ENCODE measurements at regions not wholly inside any gene's neighbourhood (a gene's known extent, or its start where the extent isn't known, plus 50 kb on each side); places are given as distances from the start of the nearest gene placed in this dataset.
"Not testable (repeated sequence)": the region's sequence is repeated elsewhere in the genome, so short reads cannot be mapped to it uniquely, and the experiment has no call there.

GRCh38 chr9:103574056-103574455 is 520.1 kb upstream of the SMC2 start:
- no peaks in the 10 kb centered on the region for H3K4me1 Mint-ChIP-seq (ENCODE audit: low read depth, unreplicated experiment)
- no peak overlapping the region for H3K4me3 Mint-ChIP-seq (ENCODE audit: unreplicated experiment)
- H3K27me3 ChIP-seq (replicated peaks; ENCODE audit: control insufficient read depth, insufficient read depth, low read length) = no peaks in the 10 kb centered on the region
- intact Hi-C loops (cut with micrococcal nuclease; ENCODE audit: unreplicated experiment) = no loop called here
- no TSS peak for BruUV-seq (replicated peaks)
- no peaks in the 10 kb centered on the region for H3K36me3 Mint-ChIP-seq (ENCODE audit: insufficient read depth, unreplicated experiment)
- H3K9me3 ChIP-seq = no peaks in the 10 kb centered on the region; the same call in 1 of the 2 replicates
- no peak for DNase-seq
- CTCF ChIA-PET = no interaction called here
- H3K36me3 ChIP-seq (ENCODE audit: control insufficient read depth, insufficient read depth, low read length) = no peaks in the 10 kb centered on the region
- no peaks in the 10 kb centered on the region for H3K27me3 Mint-ChIP-seq (ENCODE audit: insufficient read depth, unreplicated experiment)
- peaks cover 22% of the 10 kb centered on the region for H3K9me3 Mint-ChIP-seq (ENCODE audit: unreplicated experiment)
- POLR2A ChIA-PET = no interaction called here
- H3K4me3 ChIP-seq (ENCODE audit: low read depth, low read length) = no peak overlapping the region
- no peak for TF ChIP-seq CTCF (IDR thresholded peaks at IDR 0.05; ENCODE audit: insufficient read depth in 1 of 2, low read depth in 1 of 2, low read length in 1 of 2, severe bottlenecking in 1 of 2, unreplicated experiment in 1 of 2)
- H3K4me1 ChIP-seq = no peaks in the 10 kb centered on the region
- H3K27ac Mint-ChIP-seq (ENCODE audit: unreplicated experiment) = no peak overlapping the region

- Mint-ChIP-seq H3K4me3 (ENCODE audit: unreplicated experiment) (no peak overlapping the region), H3K9me3 (ENCODE audit: unreplicated experiment) (peaks cover 26% of the 10 kb centered on the region), H3K27me3 (ENCODE audit: insufficient read depth, unreplicated experiment) (no peaks in the 10 kb centered on the region), H3K36me3 (ENCODE audit: insufficient read depth, unreplicated experiment) (no peaks in the 10 kb centered on the region), H3K4me1 (ENCODE audit: low read depth, unreplicated experiment) (no peaks in the 10 kb centered on the region), H3K27ac (ENCODE audit: unreplicated experiment) (no peak overlapping the region)
- DNase-seq = no peak
- POLR2A ChIA-PET = no interaction called here
- no peak for TF ChIP-seq CTCF (IDR thresholded peaks at IDR 0.05; ENCODE audit: insufficient read depth in 1 of 2, low read depth in 1 of 2, low read length in 1 of 2, severe bottlenecking in 1 of 2, unreplicated experiment in 1 of 2)
- CTCF ChIA-PET = no interaction called here
- no peaks in the 10 kb centered on the region for H3K27me3 ChIP-seq (replicated peaks; ENCODE audit: control insufficient read depth, insufficient read depth, low read length)
- no peak overlapping the region for H3K4me3 ChIP-seq (ENCODE audit: low read depth, low read length)
- no TSS peak for BruUV-seq (replicated peaks)
- intact Hi-C loops (cut with micrococcal nuclease; ENCODE audit: unreplicated experiment) = no loop called here
- H3K4me1 ChIP-seq = no peaks in the 10 kb centered on the region
- H3K9me3 ChIP-seq = no peaks in the 10 kb centered on the region
- no peaks in the 10 kb centered on the region for H3K36me3 ChIP-seq (ENCODE audit: control insufficient read depth, insufficient read depth, low read length)
Measured at GRCh38 chr9:103586721-103587120, 507.4 kb upstream of the SMC2 start.

GRCh38 chr9:103601287-103601686 is 492.8 kb upstream of the SMC2 start:
- no peaks in the 10 kb centered on the region for H3K4me1 ChIP-seq
- intact Hi-C loops (cut with micrococcal nuclease; ENCODE audit: unreplicated experiment) = no loop called here
- no peaks in the 10 kb centered on the region for H3K4me1 Mint-ChIP-seq (ENCODE audit: low read depth, unreplicated experiment)
- no peaks in the 10 kb centered on the region for H3K27me3 ChIP-seq (replicated peaks; ENCODE audit: control insufficient read depth, insufficient read depth, low read length)
- no peaks in the 10 kb centered on the region for H3K36me3 Mint-ChIP-seq (ENCODE audit: insufficient read depth, unreplicated experiment)
- no peak overlapping the region for H3K4me3 ChIP-seq (ENCODE audit: low read depth, low read length)
- ChIA-PET CTCF (no interaction called here), POLR2A (no interaction called here)
- H3K27ac Mint-ChIP-seq (ENCODE audit: unreplicated experiment) = no peak overlapping the region
- no peak overlapping the region for H3K4me3 Mint-ChIP-seq (ENCODE audit: unreplicated experiment)
- H3K27me3 Mint-ChIP-seq (ENCODE audit: insufficient read depth, unreplicated experiment) = no peaks in the 10 kb centered on the region
- H3K9me3 ChIP-seq = peaks cover 9% of the 10 kb centered on the region; the same call in 1 of the 2 replicates
- TF ChIP-seq CTCF (IDR thresholded peaks at IDR 0.05; ENCODE audit: insufficient read depth in 1 of 2, low read depth in 1 of 2, low read length in 1 of 2, severe bottlenecking in 1 of 2, unreplicated experiment in 1 of 2) = no peak
- peaks cover 33% of the 10 kb centered on the region for H3K9me3 Mint-ChIP-seq (ENCODE audit: unreplicated experiment)
- no peaks in the 10 kb centered on the region for H3K36me3 ChIP-seq (ENCODE audit: control insufficient read depth, insufficient read depth, low read length)
- DNase-seq = no peak
- BruUV-seq (replicated peaks) = no TSS peak

- not testable (repeated sequence) for H3K36me3 Mint-ChIP-seq (ENCODE audit: insufficient read depth, unreplicated experiment); H3K27me3 Mint-ChIP-seq (ENCODE audit: insufficient read depth, unreplicated experiment); BruUV-seq (replicated peaks)
Measured at GRCh38 chr9:103611950-103612349, 482.2 kb upstream of the SMC2 start.

More at GRCh38 chr9:103611950-103612349, 482.2 kb upstream of the SMC2 start:
- H3K4me1 Mint-ChIP-seq (ENCODE audit: low read depth, unreplicated experiment); DNase-seq; H3K9me3 ChIP-seq; H3K9me3 Mint-ChIP-seq (ENCODE audit: unreplicated experiment); H3K4me3 Mint-ChIP-seq (ENCODE audit: unreplicated experiment); H3K4me1 ChIP-seq; intact Hi-C loops (cut with micrococcal nuclease; ENCODE audit: unreplicated experiment); H3K27me3 ChIP-seq (replicated peaks; ENCODE audit: control insufficient read depth, insufficient read depth, low read length); CTCF ChIA-PET; H3K4me3 ChIP-seq (ENCODE audit: low read depth, low read length); H3K36me3 ChIP-seq (ENCODE audit: control insufficient read depth, insufficient read depth, low read length); H3K27ac Mint-ChIP-seq (ENCODE audit: unreplicated experiment): not testable (repeated sequence)
- POLR2A ChIA-PET = interaction anchor here (0.6 kb wide), 1 partner anchor 1834 kb away, joined by 4 read pairs; no protein-coding TSS in a partner anchor

Data from Caco-2 (cell line).